HL-60/S4 (cell line): ENCODE measurements at regions not wholly inside any gene's neighbourhood (a gene's known extent, or its start where the extent isn't known, plus 50 kb on each side); places are given as distances from the start of the nearest gene placed in this dataset.
"Not testable (repeated sequence)": the region's sequence is repeated elsewhere in the genome, so short reads cannot be mapped to it uniquely, and the experiment has no call there.

Experiments used
- in situ Hi-C: fragments of 300-500 bp; cut with MboI; formaldehyde crosslinking; loops from 2 replicates; pipeline ENCODE4 v1.14.3; 2022; ENCODE audit warnings: low sequenced_read_pairs

GRCh38 chr17:20633268-20634059 lies 53.9 kb downstream of the CDRT15L2 start:
- in situ Hi-C loops = not testable (repeated sequence)

GRCh38 chr17:20640147-20640546 lies 60.6 kb downstream of the CDRT15L2 start:
- in situ Hi-C loops = not testable (repeated sequence)

DNA sequence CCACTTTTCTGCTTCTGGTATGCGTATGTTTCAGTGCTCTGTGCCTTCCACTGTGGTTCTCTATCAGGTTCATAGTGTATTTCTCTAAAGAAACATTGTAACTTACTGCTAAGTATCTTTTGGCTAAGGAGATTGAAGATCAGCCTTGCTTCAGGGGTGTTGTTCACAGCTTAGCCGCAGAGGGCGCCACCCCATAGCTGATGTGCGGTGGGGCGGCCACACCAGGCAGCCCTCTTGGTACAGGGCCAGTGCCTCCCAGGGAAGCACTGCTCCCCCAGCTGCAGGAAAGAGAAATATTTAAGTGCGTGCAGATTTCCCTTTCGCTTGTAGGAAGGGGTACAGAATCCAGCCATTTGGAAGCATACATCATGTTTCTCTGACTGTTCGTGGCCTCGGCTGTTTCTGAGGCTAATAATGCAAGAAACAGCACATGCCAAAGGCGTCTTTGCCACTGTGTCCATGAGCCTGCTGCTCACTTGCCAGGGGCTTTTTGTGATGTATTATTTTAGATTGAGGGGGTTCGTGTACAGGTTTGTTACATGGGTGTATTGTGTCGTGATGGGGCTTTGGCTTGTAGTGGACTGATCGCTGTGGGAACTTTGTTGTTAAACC lies 67.2 kb downstream of the CDRT15L2 start:
- in situ Hi-C loops = not testable (repeated sequence)

GRCh38 chr17:20649097-20649767 lies 69.7 kb downstream of the CDRT15L2 start:
- in situ Hi-C loops = not testable (repeated sequence)

DNA sequence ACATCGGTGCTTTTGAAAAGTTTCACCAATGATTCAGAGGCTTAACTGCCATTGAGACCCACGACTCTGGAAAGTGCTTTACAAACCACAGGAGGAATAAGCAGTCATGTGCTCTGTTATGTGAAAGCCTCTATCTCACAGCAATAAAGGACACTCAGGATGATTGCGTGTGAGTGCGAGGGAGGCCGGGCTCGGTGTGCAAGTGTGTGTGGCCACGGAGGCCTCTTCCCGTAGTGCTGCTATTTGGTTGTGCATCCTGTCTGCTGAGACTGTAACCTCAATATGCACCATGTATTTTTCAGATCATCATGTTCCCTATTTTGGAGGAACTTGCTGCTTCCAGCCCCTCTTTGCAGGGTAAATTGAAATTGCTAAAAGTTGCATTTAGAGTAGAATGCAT lies 71.5 kb downstream of the CDRT15L2 start:
- in situ Hi-C loops = not testable (repeated sequence)

DNA sequence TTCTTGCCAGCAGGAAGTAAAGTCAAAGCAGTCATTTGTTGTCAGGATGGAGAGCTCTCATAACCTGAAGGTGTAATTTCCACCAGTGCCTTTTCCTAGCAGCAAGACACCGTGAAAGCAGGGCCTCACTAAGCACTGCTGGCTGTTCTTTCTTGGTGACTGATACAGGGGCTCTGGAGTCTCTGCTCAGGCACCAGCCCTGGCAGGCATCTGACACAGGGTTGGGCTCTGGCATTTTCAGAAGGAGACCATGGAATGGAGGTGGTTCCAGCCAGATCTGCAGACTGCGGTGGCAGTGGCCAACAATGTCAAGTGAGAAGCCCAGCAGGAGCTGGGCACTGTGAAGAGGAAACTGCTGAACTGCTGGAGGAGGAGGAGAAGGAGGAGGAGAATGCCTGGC lies 72.2 kb downstream of the CDRT15L2 start:
- in situ Hi-C loops = not testable (repeated sequence)

DNA sequence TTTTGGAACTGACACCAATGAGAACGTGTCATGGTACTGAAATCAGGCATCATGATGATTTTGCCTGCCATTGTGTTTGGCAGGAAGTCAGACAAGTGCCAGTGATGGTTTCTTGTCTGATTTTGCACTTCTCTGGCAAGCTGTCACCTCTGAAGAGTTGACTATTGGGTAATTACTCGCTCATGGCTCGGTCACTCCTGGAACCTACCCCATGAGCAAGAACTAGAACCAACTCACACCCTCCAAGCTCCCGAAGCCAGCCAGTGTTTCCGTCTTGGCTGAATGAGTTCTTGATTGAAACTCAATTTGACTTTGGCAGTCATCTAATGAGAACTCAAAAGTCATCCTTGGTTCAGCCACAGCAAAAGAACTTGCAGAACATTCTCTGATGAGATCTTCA lies 73.9 kb downstream of the CDRT15L2 start:
- in situ Hi-C loops = not testable (repeated sequence)

- in situ Hi-C loops = not testable (repeated sequence)
Measured at GRCh38 chr17:20654114-20654513, 74.6 kb downstream of the CDRT15L2 start.

- in situ Hi-C loops = not testable (repeated sequence)
Measured at GRCh38 chr17:20654575-20654974, 75.1 kb downstream of the CDRT15L2 start.

- in situ Hi-C loops = not testable (repeated sequence)
Measured at GRCh38 chr17:20665103-20665955, 85.8 kb downstream of the CDRT15L2 start.

DNA sequence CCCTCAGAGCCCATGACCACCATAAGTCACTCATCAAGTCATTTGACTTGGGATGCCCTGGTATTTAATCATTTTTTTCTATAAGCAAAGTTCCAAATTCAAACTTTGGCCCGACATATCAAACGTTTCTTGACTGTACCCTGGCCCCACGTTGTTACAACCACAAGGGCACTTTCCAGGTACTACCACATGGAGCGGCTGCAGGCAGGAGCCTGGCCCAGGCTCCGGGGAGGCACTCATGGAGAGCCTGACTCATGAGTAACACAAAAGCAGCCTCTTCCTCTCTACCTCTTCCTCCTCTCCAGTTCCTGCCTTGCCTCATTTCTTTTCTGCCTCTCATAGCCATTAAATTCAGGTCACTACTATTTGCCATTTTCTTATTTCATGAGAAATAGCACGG lies 87.2 kb downstream of the CDRT15L2 start:
- in situ Hi-C loops = not testable (repeated sequence)

DNA sequence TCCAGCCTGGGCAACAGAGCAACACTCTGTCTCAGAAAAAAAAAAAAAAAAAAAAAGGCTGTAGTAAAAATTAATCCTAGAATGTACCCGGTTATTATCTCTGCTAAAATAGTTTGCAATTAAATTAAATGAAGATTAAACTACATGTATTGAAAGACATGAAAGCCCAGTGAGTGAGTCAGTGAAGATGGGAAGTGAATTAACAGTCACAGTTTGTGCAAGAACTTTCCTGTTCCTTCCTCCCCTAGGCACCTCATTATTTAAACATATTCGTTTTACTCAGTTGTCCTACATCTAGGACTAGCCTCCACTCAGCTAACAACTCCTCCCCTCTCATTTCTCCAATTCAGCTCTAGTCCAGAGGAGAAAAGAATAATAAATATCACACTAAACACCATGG lies 88.2 kb downstream of the CDRT15L2 start:
- in situ Hi-C loops = not testable (repeated sequence)

DNA sequence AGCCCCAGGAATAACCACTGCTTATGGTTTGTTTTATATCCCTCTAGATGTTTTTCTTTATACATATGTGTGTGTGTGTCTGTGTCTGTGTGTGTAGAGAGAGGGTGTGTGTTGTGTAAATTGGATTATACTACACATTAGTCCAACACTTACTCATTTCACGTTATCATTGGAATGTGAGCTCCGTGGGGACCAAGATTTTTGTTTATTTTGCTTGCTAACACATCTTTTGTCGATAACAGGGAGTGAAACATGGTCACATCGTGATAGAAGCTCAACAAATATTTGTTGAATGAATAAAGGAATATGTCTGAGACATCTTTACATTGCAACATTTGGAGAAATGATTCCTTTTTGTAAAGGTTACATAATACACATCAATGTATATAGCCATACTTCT lies 88.8 kb downstream of the CDRT15L2 start:
- in situ Hi-C loops = not testable (repeated sequence)

DNA sequence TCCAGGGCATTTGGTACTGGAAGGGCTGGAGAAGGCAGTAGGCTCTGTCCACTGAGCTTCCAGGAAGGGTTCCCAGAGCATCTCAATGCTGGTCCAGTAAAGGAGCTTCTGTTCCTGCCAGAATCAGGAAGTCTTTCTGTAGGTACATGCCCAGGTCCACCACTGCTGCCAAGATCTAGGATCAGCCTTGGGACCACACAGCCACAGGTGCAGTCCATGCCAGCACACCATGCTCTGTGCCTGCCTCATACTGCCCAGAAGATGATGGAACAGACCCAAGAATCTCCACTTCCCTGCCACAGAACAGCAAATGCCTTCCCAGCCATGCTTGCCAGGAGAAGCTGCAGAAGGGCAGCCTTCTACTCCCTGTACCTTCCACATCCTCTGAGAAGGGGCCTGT lies 89.3 kb downstream of the CDRT15L2 start:
- in situ Hi-C loops = not testable (repeated sequence)

- in situ Hi-C loops = not testable (repeated sequence)
Measured at GRCh38 chr17:20670506-20670905, 91.0 kb downstream of the CDRT15L2 start.

DNA sequence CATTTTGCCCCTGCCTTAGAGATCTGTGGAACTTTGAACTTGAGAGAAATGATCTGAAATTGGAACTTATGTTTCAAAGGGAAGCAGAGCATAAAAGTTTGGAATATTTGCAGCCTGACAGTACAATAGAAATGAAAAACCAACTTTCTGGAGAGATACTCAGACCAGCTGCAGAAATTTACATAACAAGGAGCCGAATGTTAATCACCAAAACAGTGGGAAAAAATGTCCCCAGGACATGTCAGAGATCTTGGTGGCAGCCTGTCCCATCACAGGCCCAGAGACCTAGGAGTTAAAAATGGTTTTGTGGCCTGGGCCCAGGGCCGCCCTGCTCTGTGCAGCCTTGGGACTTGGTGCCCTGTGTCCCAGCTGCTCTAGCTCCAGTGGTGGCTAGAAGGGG lies 94.8 kb downstream of the CDRT15L2 start:
- in situ Hi-C loops = not testable (repeated sequence)

DNA sequence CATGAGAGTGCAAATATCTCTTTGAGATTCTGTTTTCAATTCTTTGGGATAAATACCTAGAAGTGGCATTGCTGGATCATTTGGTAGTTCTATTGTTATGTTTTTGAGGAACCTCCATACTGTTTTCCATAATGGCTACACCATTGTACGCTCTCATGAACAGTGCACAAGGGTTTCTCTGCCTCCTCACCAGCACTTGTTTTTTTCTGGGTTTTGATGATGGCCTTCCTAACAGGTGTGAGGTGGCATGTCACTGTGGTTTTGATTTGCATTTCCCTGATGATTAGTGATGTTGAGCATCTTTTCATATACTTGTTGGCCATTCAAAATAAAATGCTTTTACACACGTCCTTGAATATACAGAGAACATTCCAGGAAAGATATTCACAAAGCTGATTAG lies 96.2 kb downstream of the CDRT15L2 start:
- in situ Hi-C loops = not testable (repeated sequence)

- in situ Hi-C loops = not testable (repeated sequence)
Measured at GRCh38 chr17:20676656-20677055, 97.1 kb downstream of the CDRT15L2 start.

DNA sequence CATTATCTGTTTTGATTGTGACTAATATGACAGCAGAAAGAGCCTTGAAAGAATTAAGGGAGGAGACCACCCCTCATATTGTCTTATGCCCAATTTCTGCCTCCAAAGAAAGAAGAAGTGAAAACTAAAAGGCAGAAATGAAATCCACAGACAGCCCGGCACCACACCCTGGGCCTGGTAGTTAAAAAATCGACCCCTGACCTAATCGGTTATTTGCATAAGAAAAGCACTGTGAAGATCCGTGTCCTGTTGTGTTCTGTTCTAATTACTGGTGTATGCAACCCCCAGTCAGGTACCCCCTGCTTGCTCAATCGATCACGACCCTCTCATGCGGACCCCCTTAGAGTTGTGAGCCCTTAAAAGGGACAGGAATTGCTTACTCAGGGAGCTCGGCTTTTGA lies 97.9 kb downstream of the CDRT15L2 start:
- in situ Hi-C loops = not testable (repeated sequence)

DNA sequence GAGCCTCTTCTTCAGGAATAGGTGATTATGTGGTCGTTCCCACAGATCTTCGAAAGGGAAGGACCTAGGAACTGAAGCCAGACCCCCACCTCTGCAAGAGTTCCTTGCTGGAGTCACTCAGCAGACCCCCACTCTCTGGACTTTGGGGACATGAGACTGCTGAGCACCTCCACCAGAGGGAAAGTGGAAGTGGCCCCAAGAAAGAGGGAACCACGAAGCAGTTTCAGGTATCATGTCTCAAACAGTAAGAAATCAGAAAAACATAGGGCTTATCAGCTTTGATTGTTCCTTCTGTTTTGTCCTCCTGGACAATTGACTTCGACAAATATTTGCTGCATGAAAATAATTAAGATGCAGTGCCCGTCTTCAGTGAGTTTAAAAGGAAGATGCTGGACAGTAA lies 98.9 kb downstream of the CDRT15L2 start:
- in situ Hi-C loops = not testable (repeated sequence)
